IPS-18a (cell line): ENCODE measurements at regions not wholly inside any gene's neighbourhood (a gene's known extent, or its start where the extent isn't known, plus 50 kb on each side); places are given as distances from the start of the nearest gene placed in this dataset.

ENCODE experiments used
- H3K27ac ChIP-seq: one replicate; pipeline ENCODE4 v1.5.1; 2013; ENCODE audit warnings: low read length
- H3K27me3 ChIP-seq: one replicate; pipeline ENCODE4 v1.6.1; 2013; ENCODE audit warnings: mild to moderate bottlenecking, low read length; ENCODE audit not compliant: control insufficient read depth, insufficient read depth
- H3K36me3 ChIP-seq: one replicate; pipeline ENCODE4 v1.6.1; 2013; ENCODE audit warnings: low read depth, low read length; ENCODE audit not compliant: control insufficient read depth
- H3K4me1 ChIP-seq: one replicate; pipeline ENCODE4 v1.6.1; 2013; ENCODE audit warnings: low read depth, low read length; ENCODE audit not compliant: control insufficient read depth
- H3K4me3 ChIP-seq: one replicate; pipeline ENCODE4 v1.5.1; 2013; ENCODE audit warnings: low read length
- H3K9ac ChIP-seq: one replicate; pipeline ENCODE4 v1.6.1; 2013; ENCODE audit warnings: mild to moderate bottlenecking, low read length, moderate library complexity
- H3K9me3 ChIP-seq: one replicate; pipeline ENCODE4 v1.6.1; 2013; ENCODE audit warnings: low read depth, low read length; ENCODE audit not compliant: control insufficient read depth

GRCh38 chr6:134734312-134734869 lies 215.5 kb downstream of the ALDH8A1 start:
- H3K4me1 ChIP-seq, result peaks cover 8% of the 10 kb centered on the region
- H3K27me3 ChIP-seq, result no peaks in the 10 kb centered on the region
- H3K36me3 ChIP-seq, result no peaks in the 10 kb centered on the region
- H3K4me3 ChIP-seq, result no peak overlapping the region
- H3K9ac ChIP-seq, result no peak overlapping the region
- H3K9me3 ChIP-seq, result no peaks in the 10 kb centered on the region
- no peak overlapping the region for H3K27ac ChIP-seq

GRCh38 chr6:134733801-134734200 lies 216.1 kb downstream of the ALDH8A1 start:
- H3K27ac ChIP-seq, result no peak overlapping the region
- no peaks in the 10 kb centered on the region for H3K36me3 ChIP-seq
- H3K9me3 ChIP-seq, result no peaks in the 10 kb centered on the region
- H3K27me3 ChIP-seq, result no peaks in the 10 kb centered on the region
- no peak overlapping the region for H3K4me3 ChIP-seq
- peaks cover 8% of the 10 kb centered on the region for H3K4me1 ChIP-seq
- H3K9ac ChIP-seq, result no peak overlapping the region

- no peaks in the 10 kb centered on the region for H3K27me3 ChIP-seq
- H3K9ac ChIP-seq, result no peak overlapping the region
- no peak overlapping the region for H3K27ac ChIP-seq
- no peaks in the 10 kb centered on the region for H3K36me3 ChIP-seq
- H3K4me1 ChIP-seq, result peaks cover 8% of the 10 kb centered on the region
- H3K4me3 ChIP-seq, result no peak overlapping the region
- H3K9me3 ChIP-seq, result no peaks in the 10 kb centered on the region
Observed at GRCh38 chr6:134732763-134733162, 217.1 kb downstream of the ALDH8A1 start.

GRCh38 chr6:134731615-134732014 lies 218.3 kb downstream of the ALDH8A1 start:
- no peaks in the 10 kb centered on the region for H3K36me3 ChIP-seq
- no peak overlapping the region for H3K27ac ChIP-seq
- no peaks in the 10 kb centered on the region for H3K9me3 ChIP-seq
- no peak overlapping the region for H3K4me3 ChIP-seq
- H3K9ac ChIP-seq, result no peak overlapping the region
- no peaks in the 10 kb centered on the region for H3K27me3 ChIP-seq
- H3K4me1 ChIP-seq, result peaks cover 8% of the 10 kb centered on the region

- Histone ChIP-seq H3K4me3 (no peak overlapping the region), H3K4me1 (peaks cover 8% of the 10 kb centered on the region), H3K36me3 (no peaks in the 10 kb centered on the region), H3K9me3 (no peaks in the 10 kb centered on the region), H3K9ac (no peak overlapping the region), H3K27me3 (no peaks in the 10 kb centered on the region), H3K27ac (no peak overlapping the region)
Observed at GRCh38 chr6:134730013-134730412, 219.9 kb downstream of the ALDH8A1 start.

- H3K4me1 ChIP-seq, result peaks cover 8% of the 10 kb centered on the region
Observed at GRCh38 chr6:134729561-134729960, 220.3 kb downstream of the ALDH8A1 start.

GRCh38 chr6:134727081-134727480 lies 222.8 kb downstream of the ALDH8A1 start:
- H3K4me1 ChIP-seq, result peaks cover 8% of the 10 kb centered on the region

More at GRCh38 chr6:134729561-134729960, 220.3 kb downstream of the ALDH8A1 start:
- no peak overlapping the region for H3K27ac ChIP-seq
- H3K4me3 ChIP-seq, result no peak overlapping the region
- H3K9ac ChIP-seq, result no peak overlapping the region
- H3K27me3 ChIP-seq, result no peaks in the 10 kb centered on the region
- H3K36me3 ChIP-seq, result no peaks in the 10 kb centered on the region
- H3K9me3 ChIP-seq, result no peaks in the 10 kb centered on the region

GRCh38 chr6:134725590-134725989 lies 224.3 kb downstream of the ALDH8A1 start:
- no peak overlapping the region for H3K9ac ChIP-seq
- H3K36me3 ChIP-seq, result no peaks in the 10 kb centered on the region
- no peak overlapping the region for H3K4me3 ChIP-seq
- H3K9me3 ChIP-seq, result no peaks in the 10 kb centered on the region
- H3K27ac ChIP-seq, result no peak overlapping the region
- H3K27me3 ChIP-seq, result no peaks in the 10 kb centered on the region
- peaks cover 8% of the 10 kb centered on the region for H3K4me1 ChIP-seq

More at GRCh38 chr6:134727081-134727480, 222.8 kb downstream of the ALDH8A1 start:
- Histone ChIP-seq H3K4me3 (no peak overlapping the region), H3K9ac (no peak overlapping the region), H3K27ac (no peak overlapping the region), H3K27me3 (no peaks in the 10 kb centered on the region), H3K36me3 (no peaks in the 10 kb centered on the region), H3K9me3 (no peaks in the 10 kb centered on the region)

- H3K4me3 ChIP-seq, result no peak overlapping the region
- H3K9me3 ChIP-seq, result no peaks in the 10 kb centered on the region
- H3K4me1 ChIP-seq, result peaks cover 5% of the 10 kb centered on the region
- no peak overlapping the region for H3K27ac ChIP-seq
- H3K36me3 ChIP-seq, result no peaks in the 10 kb centered on the region
- no peaks in the 10 kb centered on the region for H3K27me3 ChIP-seq
- H3K9ac ChIP-seq, result no peak overlapping the region
Observed at GRCh38 chr6:134724771-134725340, 225.0 kb downstream of the ALDH8A1 start.

- Histone ChIP-seq H3K27ac (no peak overlapping the region), H3K9ac (no peak overlapping the region), H3K4me1 (no peaks in the 10 kb centered on the region), H3K36me3 (no peaks in the 10 kb centered on the region), H3K9me3 (no peaks in the 10 kb centered on the region), H3K4me3 (no peak overlapping the region), H3K27me3 (no peaks in the 10 kb centered on the region)
Observed at GRCh38 chr6:134723081-134723871, 226.6 kb downstream of the ALDH8A1 start.

- Histone ChIP-seq H3K9me3 (no peaks in the 10 kb centered on the region), H3K9ac (no peak overlapping the region), H3K4me3 (no peak overlapping the region), H3K4me1 (no peaks in the 10 kb centered on the region), H3K36me3 (no peaks in the 10 kb centered on the region), H3K27me3 (no peaks in the 10 kb centered on the region), H3K27ac (no peak overlapping the region)
Observed at GRCh38 chr6:134722200-134722870, 227.6 kb downstream of the ALDH8A1 start.
